ENCODE measurements at regions not wholly inside any gene's neighbourhood (a gene's known extent, or its start where the extent isn't known, plus 50 kb on each side); places are given as distances from the start of the nearest gene placed in this dataset.

- Mint-ChIP-seq H3K27ac (no peak overlapping the region), H3K27me3 (peaks cover 9% of the 10 kb centered on the region), H3K4me1 (ENCODE audit: low read depth) (peaks cover 5% of the 10 kb centered on the region), H3K36me3 (ENCODE audit: low read depth) (no peaks in the 10 kb centered on the region), H3K4me3 (no peak overlapping the region), H3K9me3 (peaks cover 10% of the 10 kb centered on the region)
- intact Hi-C loops (cut with micrococcal nuclease): no loop called here
Measured at GRCh38 chrX:39886282-39886681, 211.5 kb downstream of the BCOR start.

GRCh38 chrX:39888730-39889129 lies 209.0 kb downstream of the BCOR start:
- H3K27ac Mint-ChIP-seq: no peak overlapping the region
- H3K4me1 Mint-ChIP-seq (ENCODE audit: low read depth): peaks cover 12% of the 10 kb centered on the region
- intact Hi-C loops (cut with micrococcal nuclease): no loop called here
- H3K27me3 Mint-ChIP-seq: peaks cover 9% of the 10 kb centered on the region
- no peak overlapping the region for H3K4me3 Mint-ChIP-seq
- no peaks in the 10 kb centered on the region for H3K36me3 Mint-ChIP-seq (ENCODE audit: low read depth)
- no peaks in the 10 kb centered on the region for H3K9me3 Mint-ChIP-seq

- Mint-ChIP-seq H3K27me3 (peaks cover 7% of the 10 kb centered on the region), H3K9me3 (no peaks in the 10 kb centered on the region), H3K27ac (no peak overlapping the region), H3K36me3 (ENCODE audit: low read depth) (no peaks in the 10 kb centered on the region), H3K4me1 (ENCODE audit: low read depth) (peaks cover 16% of the 10 kb centered on the region), H3K4me3 (no peak overlapping the region)
- intact Hi-C loops (cut with micrococcal nuclease): no loop called here
Measured at GRCh38 chrX:39889704-39890103, 208.1 kb downstream of the BCOR start.

GRCh38 chrX:39890807-39891206 lies 207.0 kb downstream of the BCOR start:
- no peak overlapping the region for H3K27ac Mint-ChIP-seq
- peaks cover 11% of the 10 kb centered on the region for H3K27me3 Mint-ChIP-seq
- no peaks in the 10 kb centered on the region for H3K36me3 Mint-ChIP-seq (ENCODE audit: low read depth)
- no peak overlapping the region for H3K4me3 Mint-ChIP-seq
- no peaks in the 10 kb centered on the region for H3K9me3 Mint-ChIP-seq
- H3K4me1 Mint-ChIP-seq (ENCODE audit: low read depth): peaks cover 20% of the 10 kb centered on the region
- intact Hi-C loops (cut with micrococcal nuclease): no loop called here

- no peaks in the 10 kb centered on the region for H3K9me3 Mint-ChIP-seq
- intact Hi-C loops (cut with micrococcal nuclease): no loop called here
- peaks cover 14% of the 10 kb centered on the region for H3K27me3 Mint-ChIP-seq
- H3K4me1 Mint-ChIP-seq (ENCODE audit: low read depth): peaks cover 20% of the 10 kb centered on the region
- no peak overlapping the region for H3K27ac Mint-ChIP-seq
- no peaks in the 10 kb centered on the region for H3K36me3 Mint-ChIP-seq (ENCODE audit: low read depth)
- H3K4me3 Mint-ChIP-seq: no peak overlapping the region
Measured at GRCh38 chrX:39891781-39892180, 206.0 kb downstream of the BCOR start.

- H3K9me3 Mint-ChIP-seq: no peaks in the 10 kb centered on the region
- H3K4me3 Mint-ChIP-seq: no peak overlapping the region
- H3K27ac Mint-ChIP-seq: no peak overlapping the region
- intact Hi-C loops (cut with micrococcal nuclease): no loop called here
- peaks cover 8% of the 10 kb centered on the region for H3K27me3 Mint-ChIP-seq
- H3K36me3 Mint-ChIP-seq (ENCODE audit: low read depth): no peaks in the 10 kb centered on the region
- H3K4me1 Mint-ChIP-seq (ENCODE audit: low read depth): peaks cover 30% of the 10 kb centered on the region
Measured at GRCh38 chrX:39893417-39894338, 204.1 kb downstream of the BCOR start.

GRCh38 chrX:39894683-39895082 lies 203.1 kb downstream of the BCOR start:
- Mint-ChIP-seq H3K9me3 (no peaks in the 10 kb centered on the region), H3K27ac (no peak overlapping the region), H3K4me1 (ENCODE audit: low read depth) (peaks cover 30% of the 10 kb centered on the region), H3K4me3 (no peak overlapping the region), H3K36me3 (ENCODE audit: low read depth) (no peaks in the 10 kb centered on the region), H3K27me3 (peaks cover 9% of the 10 kb centered on the region)
- intact Hi-C loops (cut with micrococcal nuclease): no loop called here

GRCh38 chrX:39895218-39896110 lies 202.3 kb downstream of the BCOR start:
- no peak overlapping the region for H3K4me3 Mint-ChIP-seq
- H3K9me3 Mint-ChIP-seq: no peaks in the 10 kb centered on the region
- H3K27me3 Mint-ChIP-seq: peaks cover 13% of the 10 kb centered on the region
- peaks cover 30% of the 10 kb centered on the region for H3K4me1 Mint-ChIP-seq (ENCODE audit: low read depth)
- H3K27ac Mint-ChIP-seq: no peak overlapping the region
- intact Hi-C loops (cut with micrococcal nuclease): no loop called here
- H3K36me3 Mint-ChIP-seq (ENCODE audit: low read depth): no peaks in the 10 kb centered on the region

GRCh38 chrX:39896951-39897740 lies 200.6 kb downstream of the BCOR start:
- Mint-ChIP-seq H3K9me3 (no peaks in the 10 kb centered on the region), H3K27ac (no peak overlapping the region), H3K4me3 (no peak overlapping the region), H3K27me3 (peaks cover 22% of the 10 kb centered on the region), H3K36me3 (ENCODE audit: low read depth) (no peaks in the 10 kb centered on the region), H3K4me1 (ENCODE audit: low read depth) (peaks cover 21% of the 10 kb centered on the region)
- intact Hi-C loops (cut with micrococcal nuclease): no loop called here

- H3K36me3 Mint-ChIP-seq (ENCODE audit: low read depth): no peaks in the 10 kb centered on the region
- no peak overlapping the region for H3K4me3 Mint-ChIP-seq
- H3K4me1 Mint-ChIP-seq (ENCODE audit: low read depth): peaks cover 21% of the 10 kb centered on the region
- H3K27ac Mint-ChIP-seq: no peak overlapping the region
- H3K27me3 Mint-ChIP-seq: peaks cover 22% of the 10 kb centered on the region
- intact Hi-C loops (cut with micrococcal nuclease): no loop called here
- no peaks in the 10 kb centered on the region for H3K9me3 Mint-ChIP-seq
Measured at GRCh38 chrX:39897741-39898097, 200.0 kb downstream of the BCOR start.

- intact Hi-C loops (cut with micrococcal nuclease): no loop called here
- H3K27me3 Mint-ChIP-seq: peaks cover 22% of the 10 kb centered on the region
- no peaks in the 10 kb centered on the region for H3K9me3 Mint-ChIP-seq
- no peak overlapping the region for H3K27ac Mint-ChIP-seq
- no peaks in the 10 kb centered on the region for H3K36me3 Mint-ChIP-seq (ENCODE audit: low read depth)
- H3K4me1 Mint-ChIP-seq (ENCODE audit: low read depth): peaks cover 25% of the 10 kb centered on the region
- H3K4me3 Mint-ChIP-seq: no peak overlapping the region
Measured at GRCh38 chrX:39898147-39898546, 199.6 kb downstream of the BCOR start.

- H3K36me3 Mint-ChIP-seq (ENCODE audit: low read depth): no peaks in the 10 kb centered on the region
- no peak overlapping the region for H3K27ac Mint-ChIP-seq
- no peak overlapping the region for H3K4me3 Mint-ChIP-seq
- intact Hi-C loops (cut with micrococcal nuclease): no loop called here
- no peaks in the 10 kb centered on the region for H3K9me3 Mint-ChIP-seq
- peaks cover 28% of the 10 kb centered on the region for H3K4me1 Mint-ChIP-seq (ENCODE audit: low read depth)
- peaks cover 22% of the 10 kb centered on the region for H3K27me3 Mint-ChIP-seq
Measured at GRCh38 chrX:39899059-39899458, 198.7 kb downstream of the BCOR start.

GRCh38 chrX:39899856-39900776 lies 197.6 kb downstream of the BCOR start:
- H3K9me3 Mint-ChIP-seq: no peaks in the 10 kb centered on the region
- H3K27me3 Mint-ChIP-seq: peaks cover 26% of the 10 kb centered on the region
- intact Hi-C loops (cut with micrococcal nuclease): loop anchor here (10.0 kb wide), 1 partner anchor 45 kb away; no protein-coding TSS in a partner anchor
- no peak overlapping the region for H3K27ac Mint-ChIP-seq
- no peaks in the 10 kb centered on the region for H3K36me3 Mint-ChIP-seq (ENCODE audit: low read depth)
- H3K4me1 Mint-ChIP-seq (ENCODE audit: low read depth): peaks cover 19% of the 10 kb centered on the region
- H3K4me3 Mint-ChIP-seq: no peak overlapping the region
